DMS114 treated with DMSO at 0.1 percent for 48 hours (cell line): ENCODE measurements at regions not wholly inside any gene's neighbourhood (a gene's known extent, or its start where the extent isn't known, plus 50 kb on each side); places are given as distances from the start of the nearest gene placed in this dataset.

ENCODE experiments used
- DNase-seq: peaks from one replicate; lab custom pipeline; 2025; ENCODE audit not compliant: unreplicated experiment; lab: John Stamatoyannopoulos, UW

DNA sequence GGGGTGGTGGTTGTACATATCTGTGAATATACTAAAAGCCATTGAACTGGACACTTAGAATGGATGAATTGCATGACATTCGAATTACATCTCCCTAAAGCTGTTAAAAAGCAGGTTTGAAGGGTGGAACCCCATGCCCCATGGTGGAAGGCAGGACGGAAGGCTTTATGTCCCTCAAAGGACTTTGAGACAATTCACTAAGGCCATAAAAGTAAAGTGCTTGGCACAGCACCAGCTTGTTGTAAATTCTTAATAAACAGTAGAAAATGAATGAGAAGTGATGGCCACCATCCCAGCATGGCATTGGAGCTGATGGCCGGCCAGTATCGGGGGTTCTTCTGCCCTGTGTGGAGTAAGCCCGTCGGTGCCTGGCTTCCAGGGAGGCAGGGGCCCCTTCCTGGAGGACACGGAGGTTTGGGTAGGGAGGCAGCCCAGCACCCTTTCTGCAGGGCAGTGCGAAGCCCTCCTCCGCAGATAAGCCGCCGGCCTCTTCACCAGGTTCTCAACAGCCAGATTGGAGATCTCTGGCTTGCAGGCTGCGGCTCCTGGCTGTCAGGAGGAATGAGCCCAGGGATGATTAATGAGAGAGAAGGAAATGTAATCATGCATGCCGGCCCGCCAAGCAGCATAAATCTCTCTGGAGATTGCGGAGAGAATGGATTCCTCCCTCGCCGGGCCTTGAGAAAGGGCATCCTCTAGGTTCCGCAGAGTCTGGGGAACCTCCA lies 346.9 kb downstream of the FOXL1 start:
- DNase-seq: no peak

GRCh38 chr16:86926181-86927094 lies 348.1 kb downstream of the FOXL1 start:
- DNase-seq: no peak

DNA sequence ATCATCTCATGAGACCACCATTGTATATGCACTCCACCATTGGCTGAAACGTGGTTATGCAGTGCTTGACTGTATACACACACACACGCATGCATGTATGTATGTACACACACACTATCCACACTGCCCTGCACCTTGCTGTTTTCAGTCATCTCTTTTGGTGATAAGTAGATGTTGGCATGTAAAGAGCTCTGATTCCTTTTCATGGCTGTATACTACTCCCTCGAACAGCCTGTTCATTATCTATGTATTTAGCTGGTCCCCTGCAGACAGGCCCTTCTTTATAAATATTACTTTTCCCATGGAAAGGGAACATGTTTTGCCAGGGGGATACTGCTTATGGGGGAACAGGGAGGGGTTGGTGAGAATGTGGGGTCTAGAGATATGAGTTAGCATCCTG lies 349.4 kb downstream of the FOXL1 start:
- no peak for DNase-seq

DNA sequence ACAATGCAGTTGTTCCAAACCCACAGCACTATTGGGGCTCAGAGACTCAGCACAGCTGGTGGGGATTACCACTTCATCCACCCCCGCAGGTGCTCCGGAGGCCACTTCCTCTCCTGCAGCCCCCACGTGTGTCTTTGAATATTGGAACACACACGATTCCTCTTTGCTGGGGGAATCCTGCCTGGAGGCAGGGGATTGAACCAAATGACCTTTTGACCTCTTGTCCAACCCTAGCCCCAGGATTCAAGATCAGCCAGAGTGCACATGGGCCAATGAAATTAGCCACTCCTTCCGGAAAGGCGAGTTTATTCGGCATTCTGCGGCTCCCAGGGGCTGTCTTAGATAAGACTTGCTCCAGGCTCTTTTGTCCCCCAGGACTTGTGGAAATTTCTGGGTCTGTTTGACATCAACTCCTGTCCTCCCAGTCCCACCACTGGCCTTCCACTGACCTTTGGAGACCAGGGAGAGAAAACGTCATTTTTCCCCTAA lies 350.2 kb downstream of the FOXL1 start:
- no peak for DNase-seq

GRCh38 chr16:86929057-86929871 lies 350.9 kb downstream of the FOXL1 start:
- no peak for DNase-seq

- DNase-seq: no peak
Measured at GRCh38 chr16:86930001-86930400, 351.7 kb downstream of the FOXL1 start.

GRCh38 chr16:86930663-86931373 lies 352.5 kb downstream of the FOXL1 start:
- no peak for DNase-seq

GRCh38 chr16:86931410-86931941 lies 353.1 kb downstream of the FOXL1 start:
- no peak for DNase-seq

DNA sequence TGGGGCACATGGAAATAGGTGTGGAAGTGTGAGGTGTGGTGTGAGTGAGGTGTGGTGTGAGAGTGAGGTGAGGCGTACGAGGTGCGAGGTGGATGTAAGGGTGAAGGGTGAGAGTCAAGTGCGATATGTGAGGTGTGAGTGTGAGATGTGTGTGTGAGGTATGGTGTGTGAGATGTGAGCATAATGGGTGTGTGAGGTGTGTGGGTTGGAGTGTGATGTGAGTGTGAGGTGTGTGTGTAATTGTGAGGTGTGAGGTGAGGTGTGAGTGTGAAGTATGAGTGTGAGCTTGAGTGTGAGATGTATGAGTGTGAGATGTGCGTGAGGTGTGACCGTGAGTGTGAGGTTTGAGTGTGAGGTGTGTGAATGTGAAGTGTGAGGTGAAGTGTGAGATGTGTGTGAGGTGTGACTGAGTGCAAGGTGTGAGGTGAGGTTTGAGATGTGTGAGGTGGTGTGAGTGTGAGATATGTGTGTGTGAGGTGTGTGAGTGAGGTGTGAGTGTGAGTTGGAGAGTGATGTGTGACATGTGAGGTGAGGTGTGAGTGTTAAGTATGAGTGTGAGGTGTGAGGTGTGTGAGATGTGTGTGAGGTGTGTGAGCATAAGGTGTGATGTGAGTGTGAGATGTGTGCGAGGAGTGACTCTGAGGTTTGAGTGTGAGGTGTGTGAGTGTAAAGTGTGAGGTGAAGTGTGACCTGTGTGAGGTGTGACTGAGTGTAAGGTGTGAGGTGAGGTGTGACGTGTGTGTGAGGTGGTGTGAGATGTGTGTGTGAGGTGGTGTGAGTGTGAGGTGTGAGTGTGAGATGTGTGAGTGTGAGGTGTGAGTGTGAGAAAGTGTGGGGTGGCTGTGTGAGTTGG lies 354.0 kb downstream of the FOXL1 start:
- no peak for DNase-seq

DNA sequence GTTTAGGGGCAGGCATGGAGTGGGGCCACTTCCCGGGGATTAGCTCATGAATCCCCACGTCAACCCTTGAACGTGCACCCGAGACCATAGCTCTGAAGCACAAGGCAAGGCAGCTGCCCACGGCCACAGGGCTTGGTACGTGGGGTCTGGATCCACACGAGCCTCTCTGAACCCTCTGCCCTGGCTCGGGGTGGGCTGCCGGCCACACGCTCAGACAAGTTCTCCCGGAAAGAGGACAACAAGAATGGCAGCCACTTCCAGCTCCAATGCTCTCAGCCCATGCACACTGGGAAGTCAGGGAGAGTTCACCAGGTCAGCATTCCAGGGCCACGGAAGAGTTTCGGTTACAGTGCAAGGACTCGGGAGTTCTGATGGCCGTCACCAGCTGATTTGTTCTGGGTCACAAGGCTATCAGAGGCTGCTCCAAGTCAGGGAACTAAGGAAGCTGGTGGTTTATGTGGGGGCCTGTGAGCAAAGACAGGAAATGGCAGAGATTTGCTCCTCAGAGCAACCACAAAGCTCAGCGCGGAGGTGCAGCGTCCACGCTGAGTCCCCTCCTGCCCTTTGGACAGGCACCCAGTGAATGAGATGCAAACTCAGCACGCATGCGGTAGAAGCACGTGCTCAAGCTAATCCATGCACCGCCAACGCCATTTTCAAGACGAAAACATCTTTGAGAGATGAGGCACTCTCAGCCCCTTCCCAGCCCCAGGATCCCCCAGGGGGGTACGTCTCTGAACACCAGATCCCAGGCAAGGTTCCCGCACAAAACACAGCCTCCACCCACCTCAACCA lies 356.4 kb downstream of the FOXL1 start:
- no peak for DNase-seq

- DNase-seq: no peak
Measured at GRCh38 chr16:86939609-86940008, 361.3 kb downstream of the FOXL1 start.

GRCh38 chr16:86941731-86942130 lies 363.4 kb downstream of the FOXL1 start:
- no peak for DNase-seq

GRCh38 chr16:86942151-86943051 lies 364.1 kb downstream of the FOXL1 start:
- no peak for DNase-seq

DNA sequence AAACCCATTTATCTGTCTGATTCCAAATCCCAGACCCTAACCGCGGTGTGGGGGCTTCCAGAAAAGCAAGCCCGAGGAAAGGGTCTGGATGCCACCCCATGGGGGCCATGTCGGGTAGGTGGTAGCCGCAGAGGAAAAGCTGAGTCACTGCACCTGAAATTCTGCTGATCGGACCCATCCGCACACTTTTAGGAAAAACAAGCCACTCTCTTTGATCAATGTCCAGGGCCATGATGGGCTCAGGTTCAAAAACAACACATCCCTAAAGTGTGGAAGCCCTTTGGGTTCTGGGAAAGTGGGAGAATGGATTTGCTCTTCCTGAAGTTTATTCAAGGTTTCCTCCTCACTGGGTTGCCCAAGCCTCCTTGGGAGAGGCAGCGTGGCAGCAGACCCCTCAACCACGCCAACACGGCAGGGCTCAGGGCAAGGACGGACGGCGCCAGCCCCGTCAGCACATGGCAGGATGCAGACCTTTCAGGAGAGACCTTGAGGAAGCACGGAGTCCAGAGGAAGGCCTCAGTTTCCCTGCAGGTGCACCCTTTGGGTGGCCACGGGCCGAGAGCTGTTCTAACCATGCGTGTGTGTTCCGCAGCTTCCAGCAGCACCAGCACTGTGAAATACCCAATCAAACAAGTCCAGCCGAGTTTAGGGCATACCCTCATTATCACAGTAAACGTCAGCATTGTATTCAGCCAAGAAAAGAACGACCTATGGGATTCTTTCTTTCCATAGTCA lies 367.0 kb downstream of the FOXL1 start:
- DNase-seq: no peak

GRCh38 chr16:86946396-86946795 lies 368.0 kb downstream of the FOXL1 start:
- no peak for DNase-seq

GRCh38 chr16:86946981-86947380 lies 368.6 kb downstream of the FOXL1 start:
- no peak for DNase-seq

DNA sequence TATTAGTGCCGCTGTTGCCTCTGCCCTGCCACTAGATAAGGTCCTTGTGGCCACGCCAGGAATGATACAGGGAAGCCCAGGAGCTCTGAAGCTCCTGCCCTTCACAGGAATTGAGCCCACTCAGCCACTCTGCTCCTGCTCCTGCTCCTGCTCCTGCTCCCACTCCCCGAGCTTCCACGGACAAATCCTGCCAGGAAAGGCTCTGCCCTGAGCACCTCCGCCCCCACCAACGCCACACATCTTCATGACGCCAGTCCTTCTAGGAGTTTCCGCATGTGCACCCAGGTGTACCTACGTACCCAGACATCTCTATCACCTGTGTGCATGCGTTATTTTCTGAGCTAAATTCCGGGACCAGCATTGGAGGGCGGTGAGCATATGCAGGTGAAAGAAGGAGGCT lies 369.1 kb downstream of the C16orf95 start:
- no peak for DNase-seq
